ENCODE measurements at regions not wholly inside any gene's neighbourhood (a gene's known extent, or its start where the extent isn't known, plus 50 kb on each side); places are given as distances from the start of the nearest gene placed in this dataset.

- TF ChIP-seq CTCF (IDR thresholded peaks at IDR 0.05), result no peak
- no peak for TF ChIP-seq POLR2A (IDR thresholded peaks at IDR 0.05)
Measured at GRCh38 chr2:155393406-155393805, 694.9 kb downstream of the KCNJ3 start.
